ENCODE measurements at regions not wholly inside any gene's neighbourhood (a gene's known extent, or its start where the extent isn't known, plus 50 kb on each side); places are given as distances from the start of the nearest gene placed in this dataset.

DNA sequence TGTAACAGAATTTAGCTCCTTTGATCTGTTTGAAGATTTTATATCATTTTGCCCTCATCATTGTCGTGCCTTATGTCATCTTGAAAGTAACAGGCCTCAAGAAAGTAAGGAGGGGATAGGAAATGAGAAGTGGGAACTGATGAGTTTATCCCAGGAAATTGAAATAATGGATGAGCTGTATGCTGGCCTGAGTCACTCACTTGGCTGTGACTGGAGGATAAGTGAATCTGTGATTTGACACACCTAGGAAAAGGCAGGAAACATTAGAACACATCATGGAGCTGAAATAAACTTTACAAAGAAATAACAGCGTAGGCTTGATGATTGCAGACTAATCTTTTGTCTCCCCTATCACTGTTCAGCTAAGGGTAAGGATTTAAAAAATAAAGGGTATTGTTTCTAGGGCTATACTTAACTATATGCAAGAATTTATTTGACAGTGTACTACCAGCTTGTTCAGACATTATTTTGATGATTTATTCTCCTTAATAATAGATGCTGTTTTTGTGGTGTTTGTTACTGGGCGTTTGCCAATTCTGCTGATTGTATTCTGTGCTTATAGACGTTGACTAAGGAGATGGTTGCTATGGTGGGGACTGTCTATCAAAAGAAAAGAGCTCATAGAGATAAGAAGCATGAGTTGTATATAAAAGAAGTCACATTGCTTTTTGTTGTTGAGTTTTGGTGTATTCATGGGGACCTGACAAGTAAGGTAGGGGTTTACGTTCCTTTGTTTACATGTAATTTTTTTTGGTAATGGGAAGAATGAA lies 105.6 kb upstream of the ROPN1 start:
- no peaks in the 10 kb centered on the region for H3K27me3 ChIP-seq (ENCODE audit: control insufficient read depth in 2 of 2, insufficient read depth in 2 of 2, low read length in 2 of 2)
- intact Hi-C loops (cut with micrococcal nuclease), result no loop called here
- TF ChIP-seq, protein P1, sequence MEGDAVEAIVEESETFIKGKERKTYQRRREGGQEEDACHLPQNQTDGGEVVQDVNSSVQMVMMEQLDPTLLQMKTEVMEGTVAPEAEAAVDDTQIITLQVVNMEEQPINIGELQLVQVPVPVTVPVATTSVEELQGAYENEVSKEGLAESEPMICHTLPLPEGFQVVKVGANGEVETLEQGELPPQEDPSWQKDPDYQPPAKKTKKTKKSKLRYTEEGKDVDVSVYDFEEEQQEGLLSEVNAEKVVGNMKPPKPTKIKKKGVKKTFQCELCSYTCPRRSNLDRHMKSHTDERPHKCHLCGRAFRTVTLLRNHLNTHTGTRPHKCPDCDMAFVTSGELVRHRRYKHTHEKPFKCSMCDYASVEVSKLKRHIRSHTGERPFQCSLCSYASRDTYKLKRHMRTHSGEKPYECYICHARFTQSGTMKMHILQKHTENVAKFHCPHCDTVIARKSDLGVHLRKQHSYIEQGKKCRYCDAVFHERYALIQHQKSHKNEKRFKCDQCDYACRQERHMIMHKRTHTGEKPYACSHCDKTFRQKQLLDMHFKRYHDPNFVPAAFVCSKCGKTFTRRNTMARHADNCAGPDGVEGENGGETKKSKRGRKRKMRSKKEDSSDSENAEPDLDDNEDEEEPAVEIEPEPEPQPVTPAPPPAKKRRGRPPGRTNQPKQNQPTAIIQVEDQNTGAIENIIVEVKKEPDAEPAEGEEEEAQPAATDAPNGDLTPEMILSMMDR (IDR thresholded peaks at IDR 0.05), result no peak
- no peak for DNase-seq
- H3K4me3 ChIP-seq (replicated peaks in 1 of 3; ENCODE audit: low read depth in 2 of 3, low read length in 3 of 3), result no peak overlapping the region
- Mint-ChIP-seq H3K27me3 (ENCODE audit: low read depth in 3 of 3) (peaks cover 7 to 14% (median 13%) of the 10 kb centered on the region in 3 donors), H3K36me3 (no peaks in the 10 kb centered on the region), H3K4me3 (no peak overlapping the region), H3K27ac (no peak overlapping the region), H3K9me3 (peaks cover 0 to 4% (median 0%) of the 10 kb centered on the region in 7 donors), H3K4me1 (no peaks in the 10 kb centered on the region)
- H2AFZ ChIP-seq (ENCODE audit: insufficient read depth, low read depth, low read length, poor library complexity, severe bottlenecking), result no peak overlapping the region
- H3K9me3 ChIP-seq (replicated peaks in 1 of 2; ENCODE audit: control insufficient read depth in 1 of 2, insufficient read depth in 1 of 2, low read length in 2 of 2), result no peaks in the 10 kb centered on the region
- 85% methylated on average over 3 of the region's 5 CpGs for WGBS (ENCODE audit: insufficient coverage)
- no peak overlapping the region for H3K27ac ChIP-seq (ENCODE audit: low read depth in 1 of 2, low read length in 2 of 2)
- H3K4me1 ChIP-seq (ENCODE audit: control insufficient read depth in 1 of 2, insufficient read depth in 2 of 2, low read length in 2 of 2), result no peaks in the 10 kb centered on the region
- H3K4me2 ChIP-seq (replicated peaks; ENCODE audit: extremely low read depth, low read length, poor library complexity, severe bottlenecking), result no peak overlapping the region
- no peaks in the 10 kb centered on the region for H4K20me1 ChIP-seq (ENCODE audit: insufficient read depth, low read length)
- H3K79me2 ChIP-seq (ENCODE audit: insufficient read depth, low read length), result no peaks in the 10 kb centered on the region
- H3K36me3 ChIP-seq (replicated peaks in 1 of 2; ENCODE audit: control insufficient read depth in 1 of 2, insufficient read depth in 2 of 2, low read length in 2 of 2), result no peaks in the 10 kb centered on the region
- no peak overlapping the region for H3K9ac ChIP-seq (ENCODE audit: insufficient read depth, low read length, poor library complexity, severe bottlenecking)

DNA sequence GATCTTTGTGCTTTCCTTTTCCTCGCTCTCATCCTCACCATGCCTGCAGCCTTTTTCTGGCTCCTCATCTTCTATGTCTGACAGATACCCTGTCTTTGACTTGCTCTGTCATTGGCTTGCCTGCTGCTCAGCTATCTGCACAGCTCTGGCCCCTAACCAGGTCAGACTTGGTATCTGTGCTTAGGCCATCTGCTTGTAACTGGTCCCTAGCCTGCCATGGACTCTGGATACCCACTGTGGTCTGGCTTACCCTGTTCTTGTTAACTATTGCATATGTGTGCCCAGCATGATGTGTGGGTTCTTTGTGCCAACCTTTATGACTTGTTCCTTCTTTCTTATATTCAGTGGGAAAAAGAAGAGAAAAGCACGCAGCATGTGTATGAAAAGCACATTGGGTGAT lies 109.7 kb upstream of the ROPN1 start:
- H2AFZ ChIP-seq (ENCODE audit: insufficient read depth, low read depth, low read length, poor library complexity, severe bottlenecking), result no peak overlapping the region
- WGBS (ENCODE audit: insufficient coverage), result 100% methylated on average over 1 of the region's 2 CpGs
- Mint-ChIP-seq H3K27ac (no peak overlapping the region), H3K4me1 (no peaks in the 10 kb centered on the region), H3K4me3 (no peak overlapping the region), H3K27me3 (ENCODE audit: low read depth in 3 of 3) (peaks cover 4 to 6% (median 6%) of the 10 kb centered on the region in 3 donors), H3K36me3 (no peaks in the 10 kb centered on the region), H3K9me3 (peaks cover 0 to 4% (median 0%) of the 10 kb centered on the region in 7 donors)
- H3K9ac ChIP-seq (ENCODE audit: insufficient read depth, low read length, poor library complexity, severe bottlenecking), result no peak overlapping the region
- no peak overlapping the region for H3K27ac ChIP-seq (ENCODE audit: low read depth in 1 of 2, low read length in 2 of 2)
- no peaks in the 10 kb centered on the region for H3K27me3 ChIP-seq (ENCODE audit: control insufficient read depth in 2 of 2, insufficient read depth in 2 of 2, low read length in 2 of 2)
- H3K9me3 ChIP-seq (replicated peaks in 1 of 2; ENCODE audit: control insufficient read depth in 1 of 2, insufficient read depth in 1 of 2, low read length in 2 of 2), result no peaks in the 10 kb centered on the region
- no peaks in the 10 kb centered on the region for H3K36me3 ChIP-seq (replicated peaks in 1 of 2; ENCODE audit: control insufficient read depth in 1 of 2, insufficient read depth in 2 of 2, low read length in 2 of 2)
- TF ChIP-seq, protein P1 (IDR thresholded peaks at IDR 0.05), result no peak
- no peak overlapping the region for H3K4me3 ChIP-seq (replicated peaks in 1 of 3; ENCODE audit: low read depth in 2 of 3, low read length in 3 of 3)
- no peaks in the 10 kb centered on the region for H3K4me1 ChIP-seq (ENCODE audit: control insufficient read depth in 1 of 2, insufficient read depth in 2 of 2, low read length in 2 of 2)
- DNase-seq, result no peak
- intact Hi-C loops (cut with micrococcal nuclease), result no loop called here
- no peak overlapping the region for H3K4me2 ChIP-seq (replicated peaks; ENCODE audit: extremely low read depth, low read length, poor library complexity, severe bottlenecking)
- H4K20me1 ChIP-seq (ENCODE audit: insufficient read depth, low read length), result no peaks in the 10 kb centered on the region
- no peaks in the 10 kb centered on the region for H3K79me2 ChIP-seq (ENCODE audit: insufficient read depth, low read length)

Data from CD14-positive monocyte (primary cell).